SK-N-SH (cell line): ENCODE measurements at regions not wholly inside any gene's neighbourhood (a gene's known extent, or its start where the extent isn't known, plus 50 kb on each side); places are given as distances from the start of the nearest gene placed in this dataset.

Experiments
- CTCF ChIA-PET: fragments of 300-600, 350-600 bp; formaldehyde crosslinking; extraction: SDS; loops from one replicate; lab custom pipeline; 2021; lab: Yijun Ruan, JAX
- POLR2A ChIA-PET: fragments of 350-600 bp; sonication (Branson Sonifier 250); formaldehyde crosslinking; extraction: SDS; loops from one replicate; lab custom pipeline; 2020; ENCODE audit warnings: antibody characterized with exemption, inconsistent platforms; lab: Yijun Ruan, JAX
- DNase-seq: peaks from one replicate; pipeline ENCODE4 v3.0.0; 2012
- H2AFZ ChIP-seq: fragments of 200-600 bp; sonication (generic); 2 replicates; pipeline ENCODE4 v1.8.1; 2016; ENCODE audit warnings: antibody characterized with exemption, mild to moderate bottlenecking, low read depth
- H3F3A ChIP-seq: fragments of 200-600 bp; sonication (generic); replicated peaks from 2 replicates; pipeline ENCODE3; 2016; ENCODE audit warnings: antibody characterized with exemption, mild to moderate bottlenecking; ENCODE audit not compliant: insufficient read depth
- H3K27ac ChIP-seq, 2 experiments: fragments of 200-500 bp in 1 of 2; fragments of 200-600 bp in 1 of 2; sonication (Bioruptor generic) in 1 of 2; sonication (generic), shearing (Covaris generic) in 1 of 2; 2 replicates each; pipeline versions ENCODE4 v1.5.1 to v1.6.1; 2014 to 2016; ENCODE audit warnings: low read depth in 2 of 2, inconsistent platforms in 1 of 2, low read length in 1 of 2, mild to moderate bottlenecking in 1 of 2, mixed read lengths in 1 of 2
- H3K27me3 ChIP-seq: fragments of 200-600 bp; sonication (generic), shearing (Covaris generic); 2 replicates; pipeline ENCODE4 v1.6.1; 2016; ENCODE audit warnings: mixed run types; ENCODE audit not compliant: insufficient read depth
- H3K36me3 ChIP-seq, 2 experiments: fragments of 200-500 bp in 1 of 2; fragments of 200-600 bp in 1 of 2; sonication (Bioruptor generic) in 1 of 2; sonication (generic) in 1 of 2; replicated peaks in 1 of 2; 2 replicates each; pipeline versions ENCODE3 to v1.5.1; 2014 to 2016; ENCODE audit warnings: low read length in 1 of 2, mild to moderate bottlenecking in 1 of 2; ENCODE audit not compliant: insufficient read depth in 2 of 2, control insufficient read depth in 1 of 2
- H3K4me1 ChIP-seq, 2 experiments: fragments of 200-500 bp in 1 of 2; fragments of 200-600 bp in 1 of 2; sonication (Bioruptor generic) in 1 of 2; sonication (generic), shearing (Covaris generic) in 1 of 2; 2 replicates each; pipeline versions ENCODE4 v1.5.1 to v1.6.1; 2014 to 2016; ENCODE audit warnings: low read depth in 1 of 2, low read length in 1 of 2, mixed run types in 1 of 2; ENCODE audit not compliant: insufficient read depth in 2 of 2, control insufficient read depth in 1 of 2
- H3K4me2 ChIP-seq: fragments of 200-600 bp; sonication (generic), shearing (Covaris generic); 2 replicates; pipeline ENCODE4 v1.6.1; 2017; ENCODE audit warnings: mixed run types
- H3K4me3 ChIP-seq, 2 experiments: fragments of 200-500 bp in 1 of 2; fragments of 200-600 bp in 1 of 2; sonication (Bioruptor generic) in 1 of 2; sonication (generic), shearing (Covaris generic) in 1 of 2; 2 replicates each; pipeline versions ENCODE4 v1.5.1 to v1.8.1; 2014 to 2016; ENCODE audit warnings: low read depth in 2 of 2, inconsistent platforms in 1 of 2, low read length in 1 of 2, mild to moderate bottlenecking in 1 of 2, mixed read lengths in 1 of 2, moderate library complexity in 1 of 2
- H3K79me2 ChIP-seq: fragments of 200-600 bp; sonication (generic); 2 replicates; pipeline ENCODE4 v1.8.1; 2017; ENCODE audit warnings: mild to moderate bottlenecking; ENCODE audit not compliant: insufficient read depth
- H3K9ac ChIP-seq: fragments of 200-600 bp; sonication (generic); 2 replicates; pipeline ENCODE4 v1.6.1; 2017; ENCODE audit warnings: mixed run types
- H3K9me2 ChIP-seq: fragments of 200-600 bp; sonication (generic); 2 replicates; pipeline ENCODE4 v1.6.1; 2017; ENCODE audit warnings: mixed run types
- H3K9me3 ChIP-seq: fragments of 200-600 bp; sonication (generic); 2 replicates; pipeline ENCODE4 v1.6.1; 2017; ENCODE audit warnings: mixed run types, mild to moderate bottlenecking, moderate library complexity
- H4K20me1 ChIP-seq: fragments of 200-600 bp; sonication (generic); 2 replicates; pipeline ENCODE4 v1.6.1; 2017; ENCODE audit warnings: mild to moderate bottlenecking, mixed run types; ENCODE audit not compliant: insufficient read depth
- CHD2 ChIP-seq: fragments of 150-350 bp; IDR thresholded peaks from 2 replicates; pipeline ENCODE4 v1.6.1; 2018; ENCODE audit warnings: low read length; ENCODE audit not compliant: partially characterized antibody
- ELF1 ChIP-seq: IDR thresholded peaks from 2 replicates; pipeline ENCODE4 v1.4.0; 2012
- EP300 ChIP-seq, 2 experiments: IDR thresholded peaks; 2 replicates each; pipeline versions ENCODE4 v1.4.0 to v1.6.1; 2012; ENCODE audit warnings: borderline replicate concordance in 1 of 2, low read depth in 1 of 2, low read length in 1 of 2
- EZH2phosphoT487 ChIP-seq: fragments of 200-600 bp; sonication (generic); IDR thresholded peaks from 2 replicates; pipeline ENCODE4 v1.6.1; 2017; ENCODE audit warnings: low read depth, mixed run types, mild to moderate bottlenecking, antibody characterized with exemption, moderate library complexity, borderline replicate concordance
- MEF2A ChIP-seq: IDR thresholded peaks from 2 replicates; pipeline ENCODE4 v1.4.0; 2012; ENCODE audit warnings: low read depth, borderline replicate concordance
- MXI1 ChIP-seq: IDR thresholded peaks from 2 replicates; pipeline ENCODE4 v1.6.1; 2012; ENCODE audit warnings: mild to moderate bottlenecking, low read depth, low read length, improper control_type of control experiment
- RAD21 ChIP-seq: IDR thresholded peaks from 2 replicates; pipeline ENCODE4 v1.6.1; 2012; ENCODE audit warnings: mild to moderate bottlenecking, low read length
- RXRA ChIP-seq: IDR thresholded peaks from 2 replicates; pipeline ENCODE4 v1.4.0; 2012; ENCODE audit warnings: low read depth, mild to moderate bottlenecking, borderline replicate concordance
- TAF1 ChIP-seq: IDR thresholded peaks from 2 replicates; pipeline ENCODE4 v1.6.1; 2012; ENCODE audit warnings: low read depth, mild to moderate bottlenecking, low read length, moderate library complexity, borderline replicate concordance
- TCF12 ChIP-seq: IDR thresholded peaks from 2 replicates; pipeline ENCODE4 v1.4.0; 2012
- YY1 ChIP-seq: IDR thresholded peaks from 2 replicates; pipeline ENCODE4 v1.4.0; 2012; ENCODE audit warnings: low read depth, mild to moderate bottlenecking
- WGBS: methylation state at CpG from one replicate; pipeline ENCODE4 v1.1.6; 2017; ENCODE audit warnings: low lambda C conversion rate; 5-methylcytosine and 5-hydroxymethylcytosine counted together
- TF ChIP-seq, protein P1 (sequence below): IDR thresholded peaks from 2 replicates; pipeline ENCODE4 v1.4.0; 2012; ENCODE audit warnings: low read depth, borderline replicate concordance
- TF ChIP-seq, protein P2 (sequence below): IDR thresholded peaks from 2 replicates; pipeline ENCODE4 v1.4.0; 2012; ENCODE audit warnings: low read depth, borderline replicate concordance
- TF ChIP-seq, protein P3 (sequence below): IDR thresholded peaks from 2 replicates; pipeline ENCODE4; 2012
- TF ChIP-seq, protein P4 (sequence below): IDR thresholded peaks from 2 replicates; pipeline ENCODE4 v1.4.0; 2012; ENCODE audit warnings: low read depth
- TF ChIP-seq, protein P5 (sequence below): fragments of 150-350 bp; IDR thresholded peaks from 2 replicates; pipeline ENCODE4 v1.6.1; 2016; ENCODE audit warnings: mild to moderate bottlenecking, low read depth, low read length
- TF ChIP-seq, protein P6 (sequence below): fragments of 150-350 bp; IDR thresholded peaks from 2 replicates; pipeline ENCODE4 v1.6.1; 2017; ENCODE audit warnings: antibody characterized with exemption, low read length, low read depth, borderline replicate concordance
- TF ChIP-seq, protein P7 (sequence below): IDR thresholded peaks from 2 replicates; pipeline ENCODE4 v1.6.1; 2012; ENCODE audit warnings: mild to moderate bottlenecking, low read depth, low read length, moderate library complexity
- TF ChIP-seq, protein P8 (sequence below): fragments of 200-600 bp; sonication (generic); IDR thresholded peaks from 2 replicates; pipeline ENCODE4 v1.6.1; 2017; ENCODE audit warnings: antibody characterized with exemption, mild to moderate bottlenecking, moderate library complexity

DNA sequence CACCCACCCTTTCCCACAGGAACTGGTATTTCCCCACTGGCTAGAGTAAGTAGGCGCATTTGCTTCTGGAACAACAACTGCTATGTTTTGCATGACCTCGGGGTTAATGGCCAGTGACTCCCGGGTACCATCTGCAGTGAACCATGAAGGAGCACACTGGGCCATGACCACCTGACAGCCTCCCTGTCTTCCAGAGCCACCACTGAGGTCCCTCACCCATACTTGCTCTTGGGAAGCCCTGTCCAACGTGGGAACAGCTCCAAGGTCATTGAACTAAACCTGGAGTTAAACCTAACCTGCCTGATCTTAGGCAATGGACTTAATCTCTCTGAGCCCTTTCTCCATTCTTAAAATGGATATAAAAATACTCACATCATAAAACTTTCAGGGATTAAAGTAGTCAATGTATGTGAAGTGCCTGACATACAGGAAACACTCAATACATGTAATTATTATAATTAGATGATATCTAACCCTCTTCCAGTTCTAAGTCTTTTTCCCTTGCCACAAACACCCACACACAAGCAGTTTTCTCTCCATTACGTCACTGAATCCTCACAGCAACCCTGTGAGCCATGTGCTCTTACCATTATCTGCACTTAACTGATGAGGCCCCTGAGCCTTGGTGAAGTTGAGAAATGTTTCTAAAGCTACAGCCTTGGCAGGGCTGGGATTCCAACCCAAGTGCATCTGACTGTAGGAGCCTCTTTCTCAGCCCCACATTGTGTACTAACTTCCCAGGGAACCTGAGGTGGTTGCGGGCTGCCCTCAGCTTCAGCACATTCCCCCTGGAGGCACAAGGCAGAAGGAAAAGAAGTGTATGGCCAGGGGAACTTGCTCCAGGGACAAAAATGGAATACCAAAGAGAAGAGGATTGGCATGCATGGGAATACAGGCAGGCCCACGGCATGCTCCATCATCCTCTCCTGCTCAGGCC is 74.5 kb upstream of the NCAM1 start:
- Histone ChIP-seq H3F3A (no peaks in the 10 kb centered on the region), H3K27me3 (no peaks in the 10 kb centered on the region; the same call in 1 of the 2 replicates), H3K4me3 (no peak overlapping the region), H3K4me2 (no peak overlapping the region), H2AFZ (no peak overlapping the region), H3K9me2 (no peaks in the 10 kb centered on the region), H3K9me3 (no peaks in the 10 kb centered on the region), H3K79me2 (no peaks in the 10 kb centered on the region), H4K20me1 (no peaks in the 10 kb centered on the region), H3K4me1 (peaks cover 0 to 18% of the 10 kb centered on the region in 2 experiments; a peak in 2 of 4 replicates), H3K36me3 (no peaks in the 10 kb centered on the region), H3K9ac (no peak overlapping the region), H3K27ac (no peak overlapping the region)
- ChIA-PET POLR2A (no interaction called here), CTCF (no interaction called here)
- WGBS: 59% methylated on average over 7 of the region's 7 CpGs
- no peak for DNase-seq
- TF ChIP-seq, protein P1, sequence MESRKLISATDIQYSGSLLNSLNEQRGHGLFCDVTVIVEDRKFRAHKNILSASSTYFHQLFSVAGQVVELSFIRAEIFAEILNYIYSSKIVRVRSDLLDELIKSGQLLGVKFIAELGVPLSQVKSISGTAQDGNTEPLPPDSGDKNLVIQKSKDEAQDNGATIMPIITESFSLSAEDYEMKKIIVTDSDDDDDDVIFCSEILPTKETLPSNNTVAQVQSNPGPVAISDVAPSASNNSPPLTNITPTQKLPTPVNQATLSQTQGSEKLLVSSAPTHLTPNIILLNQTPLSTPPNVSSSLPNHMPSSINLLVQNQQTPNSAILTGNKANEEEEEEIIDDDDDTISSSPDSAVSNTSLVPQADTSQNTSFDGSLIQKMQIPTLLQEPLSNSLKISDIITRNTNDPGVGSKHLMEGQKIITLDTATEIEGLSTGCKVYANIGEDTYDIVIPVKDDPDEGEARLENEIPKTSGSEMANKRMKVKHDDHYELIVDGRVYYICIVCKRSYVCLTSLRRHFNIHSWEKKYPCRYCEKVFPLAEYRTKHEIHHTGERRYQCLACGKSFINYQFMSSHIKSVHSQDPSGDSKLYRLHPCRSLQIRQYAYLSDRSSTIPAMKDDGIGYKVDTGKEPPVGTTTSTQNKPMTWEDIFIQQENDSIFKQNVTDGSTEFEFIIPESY: no peak
- TF ChIP-seq CHD2: no peak
- TF ChIP-seq, protein P2, sequence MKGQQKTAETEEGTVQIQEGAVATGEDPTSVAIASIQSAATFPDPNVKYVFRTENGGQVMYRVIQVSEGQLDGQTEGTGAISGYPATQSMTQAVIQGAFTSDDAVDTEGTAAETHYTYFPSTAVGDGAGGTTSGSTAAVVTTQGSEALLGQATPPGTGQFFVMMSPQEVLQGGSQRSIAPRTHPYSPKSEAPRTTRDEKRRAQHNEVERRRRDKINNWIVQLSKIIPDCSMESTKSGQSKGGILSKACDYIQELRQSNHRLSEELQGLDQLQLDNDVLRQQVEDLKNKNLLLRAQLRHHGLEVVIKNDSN: no peak
- TF ChIP-seq RAD21: no peak
- TF ChIP-seq, protein P3, sequence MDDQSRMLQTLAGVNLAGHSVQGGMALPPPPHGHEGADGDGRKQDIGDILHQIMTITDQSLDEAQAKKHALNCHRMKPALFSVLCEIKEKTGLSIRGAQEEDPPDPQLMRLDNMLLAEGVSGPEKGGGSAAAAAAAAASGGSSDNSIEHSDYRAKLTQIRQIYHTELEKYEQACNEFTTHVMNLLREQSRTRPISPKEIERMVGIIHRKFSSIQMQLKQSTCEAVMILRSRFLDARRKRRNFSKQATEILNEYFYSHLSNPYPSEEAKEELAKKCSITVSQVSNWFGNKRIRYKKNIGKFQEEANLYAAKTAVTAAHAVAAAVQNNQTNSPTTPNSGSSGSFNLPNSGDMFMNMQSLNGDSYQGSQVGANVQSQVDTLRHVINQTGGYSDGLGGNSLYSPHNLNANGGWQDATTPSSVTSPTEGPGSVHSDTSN: no peak
- TF ChIP-seq TCF12: no peak
- TF ChIP-seq EP300 (IDR thresholded peaks at IDR 0.05; ENCODE audit: borderline replicate concordance in 1 of 2, low read depth in 1 of 2, low read length in 1 of 2): no peak
- TF ChIP-seq, protein P4, sequence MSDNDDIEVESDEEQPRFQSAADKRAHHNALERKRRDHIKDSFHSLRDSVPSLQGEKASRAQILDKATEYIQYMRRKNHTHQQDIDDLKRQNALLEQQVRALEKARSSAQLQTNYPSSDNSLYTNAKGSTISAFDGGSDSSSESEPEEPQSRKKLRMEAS: no peak
- TF ChIP-seq TAF1: no peak
- no peak for TF ChIP-seq YY1
- TF ChIP-seq, protein P5, sequence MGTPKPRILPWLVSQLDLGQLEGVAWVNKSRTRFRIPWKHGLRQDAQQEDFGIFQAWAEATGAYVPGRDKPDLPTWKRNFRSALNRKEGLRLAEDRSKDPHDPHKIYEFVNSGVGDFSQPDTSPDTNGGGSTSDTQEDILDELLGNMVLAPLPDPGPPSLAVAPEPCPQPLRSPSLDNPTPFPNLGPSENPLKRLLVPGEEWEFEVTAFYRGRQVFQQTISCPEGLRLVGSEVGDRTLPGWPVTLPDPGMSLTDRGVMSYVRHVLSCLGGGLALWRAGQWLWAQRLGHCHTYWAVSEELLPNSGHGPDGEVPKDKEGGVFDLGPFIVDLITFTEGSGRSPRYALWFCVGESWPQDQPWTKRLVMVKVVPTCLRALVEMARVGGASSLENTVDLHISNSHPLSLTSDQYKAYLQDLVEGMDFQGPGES: no peak
- TF ChIP-seq, protein P6, sequence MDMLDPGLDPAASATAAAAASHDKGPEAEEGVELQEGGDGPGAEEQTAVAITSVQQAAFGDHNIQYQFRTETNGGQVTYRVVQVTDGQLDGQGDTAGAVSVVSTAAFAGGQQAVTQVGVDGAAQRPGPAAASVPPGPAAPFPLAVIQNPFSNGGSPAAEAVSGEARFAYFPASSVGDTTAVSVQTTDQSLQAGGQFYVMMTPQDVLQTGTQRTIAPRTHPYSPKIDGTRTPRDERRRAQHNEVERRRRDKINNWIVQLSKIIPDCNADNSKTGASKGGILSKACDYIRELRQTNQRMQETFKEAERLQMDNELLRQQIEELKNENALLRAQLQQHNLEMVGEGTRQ: no peak
- TF ChIP-seq, protein P7, sequence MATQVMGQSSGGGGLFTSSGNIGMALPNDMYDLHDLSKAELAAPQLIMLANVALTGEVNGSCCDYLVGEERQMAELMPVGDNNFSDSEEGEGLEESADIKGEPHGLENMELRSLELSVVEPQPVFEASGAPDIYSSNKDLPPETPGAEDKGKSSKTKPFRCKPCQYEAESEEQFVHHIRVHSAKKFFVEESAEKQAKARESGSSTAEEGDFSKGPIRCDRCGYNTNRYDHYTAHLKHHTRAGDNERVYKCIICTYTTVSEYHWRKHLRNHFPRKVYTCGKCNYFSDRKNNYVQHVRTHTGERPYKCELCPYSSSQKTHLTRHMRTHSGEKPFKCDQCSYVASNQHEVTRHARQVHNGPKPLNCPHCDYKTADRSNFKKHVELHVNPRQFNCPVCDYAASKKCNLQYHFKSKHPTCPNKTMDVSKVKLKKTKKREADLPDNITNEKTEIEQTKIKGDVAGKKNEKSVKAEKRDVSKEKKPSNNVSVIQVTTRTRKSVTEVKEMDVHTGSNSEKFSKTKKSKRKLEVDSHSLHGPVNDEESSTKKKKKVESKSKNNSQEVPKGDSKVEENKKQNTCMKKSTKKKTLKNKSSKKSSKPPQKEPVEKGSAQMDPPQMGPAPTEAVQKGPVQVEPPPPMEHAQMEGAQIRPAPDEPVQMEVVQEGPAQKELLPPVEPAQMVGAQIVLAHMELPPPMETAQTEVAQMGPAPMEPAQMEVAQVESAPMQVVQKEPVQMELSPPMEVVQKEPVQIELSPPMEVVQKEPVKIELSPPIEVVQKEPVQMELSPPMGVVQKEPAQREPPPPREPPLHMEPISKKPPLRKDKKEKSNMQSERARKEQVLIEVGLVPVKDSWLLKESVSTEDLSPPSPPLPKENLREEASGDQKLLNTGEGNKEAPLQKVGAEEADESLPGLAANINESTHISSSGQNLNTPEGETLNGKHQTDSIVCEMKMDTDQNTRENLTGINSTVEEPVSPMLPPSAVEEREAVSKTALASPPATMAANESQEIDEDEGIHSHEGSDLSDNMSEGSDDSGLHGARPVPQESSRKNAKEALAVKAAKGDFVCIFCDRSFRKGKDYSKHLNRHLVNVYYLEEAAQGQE: no peak
- no peak for TF ChIP-seq ELF1
- TF ChIP-seq, protein P8, sequence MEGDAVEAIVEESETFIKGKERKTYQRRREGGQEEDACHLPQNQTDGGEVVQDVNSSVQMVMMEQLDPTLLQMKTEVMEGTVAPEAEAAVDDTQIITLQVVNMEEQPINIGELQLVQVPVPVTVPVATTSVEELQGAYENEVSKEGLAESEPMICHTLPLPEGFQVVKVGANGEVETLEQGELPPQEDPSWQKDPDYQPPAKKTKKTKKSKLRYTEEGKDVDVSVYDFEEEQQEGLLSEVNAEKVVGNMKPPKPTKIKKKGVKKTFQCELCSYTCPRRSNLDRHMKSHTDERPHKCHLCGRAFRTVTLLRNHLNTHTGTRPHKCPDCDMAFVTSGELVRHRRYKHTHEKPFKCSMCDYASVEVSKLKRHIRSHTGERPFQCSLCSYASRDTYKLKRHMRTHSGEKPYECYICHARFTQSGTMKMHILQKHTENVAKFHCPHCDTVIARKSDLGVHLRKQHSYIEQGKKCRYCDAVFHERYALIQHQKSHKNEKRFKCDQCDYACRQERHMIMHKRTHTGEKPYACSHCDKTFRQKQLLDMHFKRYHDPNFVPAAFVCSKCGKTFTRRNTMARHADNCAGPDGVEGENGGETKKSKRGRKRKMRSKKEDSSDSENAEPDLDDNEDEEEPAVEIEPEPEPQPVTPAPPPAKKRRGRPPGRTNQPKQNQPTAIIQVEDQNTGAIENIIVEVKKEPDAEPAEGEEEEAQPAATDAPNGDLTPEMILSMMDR: no peak
- TF ChIP-seq MEF2A: no peak
- no peak for TF ChIP-seq RXRA
- TF ChIP-seq EZH2phosphoT487: no peak
- TF ChIP-seq MXI1: no peak
